ENCODE measurements at regions not wholly inside any gene's neighbourhood (a gene's known extent, or its start where the extent isn't known, plus 50 kb on each side); places are given as distances from the start of the nearest gene placed in this dataset.

- TF ChIP-seq, protein P1, sequence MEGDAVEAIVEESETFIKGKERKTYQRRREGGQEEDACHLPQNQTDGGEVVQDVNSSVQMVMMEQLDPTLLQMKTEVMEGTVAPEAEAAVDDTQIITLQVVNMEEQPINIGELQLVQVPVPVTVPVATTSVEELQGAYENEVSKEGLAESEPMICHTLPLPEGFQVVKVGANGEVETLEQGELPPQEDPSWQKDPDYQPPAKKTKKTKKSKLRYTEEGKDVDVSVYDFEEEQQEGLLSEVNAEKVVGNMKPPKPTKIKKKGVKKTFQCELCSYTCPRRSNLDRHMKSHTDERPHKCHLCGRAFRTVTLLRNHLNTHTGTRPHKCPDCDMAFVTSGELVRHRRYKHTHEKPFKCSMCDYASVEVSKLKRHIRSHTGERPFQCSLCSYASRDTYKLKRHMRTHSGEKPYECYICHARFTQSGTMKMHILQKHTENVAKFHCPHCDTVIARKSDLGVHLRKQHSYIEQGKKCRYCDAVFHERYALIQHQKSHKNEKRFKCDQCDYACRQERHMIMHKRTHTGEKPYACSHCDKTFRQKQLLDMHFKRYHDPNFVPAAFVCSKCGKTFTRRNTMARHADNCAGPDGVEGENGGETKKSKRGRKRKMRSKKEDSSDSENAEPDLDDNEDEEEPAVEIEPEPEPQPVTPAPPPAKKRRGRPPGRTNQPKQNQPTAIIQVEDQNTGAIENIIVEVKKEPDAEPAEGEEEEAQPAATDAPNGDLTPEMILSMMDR (IDR thresholded peaks at IDR 0.05): no peak
- TF ChIP-seq POLR2A (IDR thresholded peaks at IDR 0.05) (no peak), POLR2AphosphoS5 (IDR thresholded peaks at IDR 0.05) (no peak), EP300 (IDR thresholded peaks at IDR 0.05; ENCODE audit: low read depth) (no peak)
Observed at GRCh38 chr12:116482179-116482578, 77.0 kb upstream of the MAP1LC3B2 start.
